Limb (tissue), 2 donors: ENCODE measurements at regions not wholly inside any gene's neighbourhood (a gene's known extent, or its start where the extent isn't known, plus 50 kb on each side); places are given as distances from the start of the nearest gene placed in this dataset.
"Not testable (repeated sequence)": the region's sequence is repeated elsewhere in the genome, so short reads cannot be mapped to it uniquely, and the experiment has no call there.

Experiments
- DNase-seq, 2 donors: peaks; one replicate each; pipeline ENCODE4 v3.0.0-alpha.2; 2016; ENCODE audit errors: extremely low spot score in 2 of 2

DNA sequence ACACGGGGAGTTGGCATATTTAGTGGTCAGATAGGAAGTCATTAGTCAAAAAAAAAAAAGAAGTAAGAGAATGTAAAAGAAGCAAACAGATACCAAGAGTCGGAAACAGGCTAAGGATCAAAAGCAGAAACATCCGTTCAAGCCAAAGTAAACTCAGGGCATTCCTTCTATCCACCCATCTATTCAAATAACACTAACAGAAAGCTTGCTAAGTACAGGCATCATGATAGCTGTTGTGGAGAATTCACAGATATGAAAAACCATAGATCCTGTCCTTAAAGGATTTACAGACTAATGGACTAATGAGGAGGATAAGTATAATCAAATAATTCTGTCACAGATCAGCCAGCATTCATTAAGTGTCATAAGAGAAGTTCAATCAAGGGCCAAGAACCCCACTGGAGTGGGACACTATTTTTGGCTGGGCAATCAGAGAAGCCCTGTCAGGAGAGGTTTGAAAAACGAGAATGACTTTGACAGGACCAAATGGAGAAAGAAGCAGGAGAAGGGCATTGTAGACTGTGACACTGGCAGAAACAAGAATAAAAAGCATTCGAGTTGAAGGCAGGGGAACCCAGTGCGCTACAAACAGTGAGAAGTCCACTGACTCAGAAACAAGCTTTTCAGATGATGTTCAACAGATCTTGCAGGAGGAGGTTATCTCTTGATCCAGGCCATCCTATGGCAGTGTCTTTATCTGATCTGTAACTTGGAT lies 154.2 kb upstream of the TSLP start:
- no peak for DNase-seq

DNA sequence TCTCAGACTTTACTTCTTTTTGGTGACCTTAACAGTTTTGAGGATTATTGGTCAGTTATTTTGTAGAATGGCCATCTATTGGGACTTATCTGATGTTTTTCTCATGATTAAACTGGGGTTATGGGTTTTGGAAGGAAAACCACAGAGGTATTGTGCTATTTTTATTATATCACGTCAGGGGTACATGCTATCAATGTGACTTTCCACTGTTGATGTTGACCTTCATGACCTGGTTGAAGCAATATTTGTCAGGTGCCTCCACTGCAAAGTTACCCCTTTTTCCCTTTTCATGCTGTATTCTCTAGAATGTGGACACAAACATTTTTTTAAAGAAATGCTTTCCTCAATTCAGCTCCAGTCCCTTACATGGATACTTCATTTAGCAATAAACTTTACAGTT lies 152.8 kb upstream of the TSLP start:
- DNase-seq: no peak

DNA sequence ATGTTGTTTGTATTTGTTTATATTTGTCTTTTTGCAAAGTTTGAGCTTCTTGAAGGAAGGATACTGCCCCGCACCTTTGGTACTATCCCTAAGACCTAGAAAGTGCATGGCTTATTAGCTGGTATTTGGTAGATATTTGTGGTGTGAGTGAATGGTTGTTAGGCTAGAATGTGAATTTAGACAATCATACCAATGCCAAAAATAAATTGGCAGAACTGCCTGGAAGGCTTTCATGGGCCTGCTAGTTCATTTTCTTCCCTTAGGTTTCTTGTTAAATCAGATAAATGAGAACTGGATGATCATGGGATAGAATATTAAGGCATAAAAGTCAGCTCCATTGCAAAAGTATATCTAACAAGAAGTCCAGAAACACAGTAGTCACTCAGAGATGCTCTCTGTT lies 147.5 kb upstream of the TSLP start:
- no peak for DNase-seq

DNA sequence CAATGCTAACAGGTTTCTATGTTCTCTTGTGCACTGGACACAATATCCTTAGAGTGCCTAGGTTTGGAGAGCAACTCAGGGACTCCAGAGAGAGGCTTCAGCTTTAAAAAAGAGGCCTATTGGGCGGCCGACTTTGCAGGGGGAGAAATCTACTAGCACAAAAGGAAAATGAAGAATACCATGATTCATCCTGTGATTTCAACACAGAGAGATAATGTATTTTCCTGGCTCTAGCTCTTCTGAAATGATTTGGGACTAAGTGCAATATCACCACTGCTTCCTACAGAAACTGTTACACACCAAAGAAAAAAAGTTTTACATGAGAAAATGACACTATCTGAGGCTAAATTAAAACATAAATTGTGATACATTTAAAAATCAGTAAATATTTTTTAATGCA lies 146.1 kb upstream of the TSLP start:
- DNase-seq: no peak

DNA sequence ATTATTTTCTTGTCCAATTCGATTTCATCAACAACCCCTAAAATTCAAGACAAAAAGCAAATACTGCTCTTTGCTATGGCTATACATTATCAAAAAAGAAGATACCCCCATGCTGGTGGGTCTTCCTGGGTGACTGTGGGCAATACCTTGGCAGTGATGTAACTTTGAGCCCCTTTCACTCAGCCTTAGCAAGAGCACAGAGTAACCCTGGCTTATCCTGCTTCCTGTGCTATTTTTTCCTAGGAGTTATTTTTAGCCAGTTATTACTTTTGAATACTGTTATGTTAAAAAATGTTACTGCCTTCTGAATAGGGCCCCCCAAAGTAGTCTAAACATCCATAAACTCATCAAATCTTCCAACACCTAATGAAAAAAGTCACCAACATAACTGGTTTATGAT lies 145.6 kb upstream of the TSLP start:
- no peak for DNase-seq

DNA sequence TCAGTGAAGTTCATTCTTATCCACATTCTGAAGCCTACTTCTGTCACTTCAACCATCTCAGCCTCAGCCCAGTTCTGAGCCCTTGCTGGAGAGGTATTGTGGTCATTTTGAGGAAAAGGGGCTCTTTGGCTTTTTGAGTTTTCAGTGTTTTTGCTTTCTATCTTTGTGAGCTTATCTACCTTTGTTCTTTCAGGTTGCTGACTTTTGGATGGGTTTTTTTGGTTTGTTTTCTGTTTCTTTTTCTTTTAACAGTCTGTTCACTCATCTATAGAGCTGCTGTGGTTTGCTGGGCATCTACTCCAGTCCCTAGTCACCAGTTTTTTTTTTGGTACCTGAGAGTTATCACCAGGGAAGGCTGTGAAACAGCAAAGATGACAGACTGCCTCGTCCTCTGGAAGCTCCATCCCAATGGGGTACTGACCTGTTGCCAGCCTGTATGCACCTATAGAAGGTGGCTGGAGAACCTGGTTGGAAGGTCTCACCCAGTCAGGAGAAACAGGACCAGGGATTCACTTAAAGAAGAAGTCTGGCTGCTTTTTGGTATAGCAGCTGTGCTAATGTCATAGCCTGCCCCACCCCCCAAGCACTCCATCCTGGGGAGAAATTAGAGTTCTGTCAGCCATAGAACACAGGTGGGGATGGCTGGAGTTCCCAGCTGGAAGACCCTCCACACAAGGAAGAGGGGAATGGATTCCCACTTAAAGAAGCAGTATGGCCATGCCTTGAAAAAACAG lies 138.6 kb upstream of the TSLP start:
- DNase-seq: no peak

DNA sequence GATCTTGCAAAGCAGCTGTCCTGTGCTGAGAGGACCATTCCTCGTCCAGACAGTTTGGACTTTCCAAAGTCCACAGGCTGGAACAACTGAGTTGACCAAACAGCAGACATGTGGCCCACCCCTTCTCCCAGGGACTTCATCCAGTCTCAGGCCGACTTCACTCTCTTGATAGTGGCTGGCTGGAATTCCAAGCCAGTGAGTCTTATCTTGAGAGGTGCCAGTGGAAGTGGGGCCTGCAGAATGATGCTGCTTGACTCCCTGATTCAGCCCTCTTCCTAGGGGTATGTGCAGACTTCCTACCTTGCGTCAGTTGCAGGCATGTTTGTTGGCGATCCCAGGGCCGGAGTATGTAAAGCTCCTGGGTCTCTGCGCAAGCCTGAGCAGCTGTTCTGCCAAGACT lies 131.4 kb upstream of the TSLP start:
- DNase-seq: no peak

DNA sequence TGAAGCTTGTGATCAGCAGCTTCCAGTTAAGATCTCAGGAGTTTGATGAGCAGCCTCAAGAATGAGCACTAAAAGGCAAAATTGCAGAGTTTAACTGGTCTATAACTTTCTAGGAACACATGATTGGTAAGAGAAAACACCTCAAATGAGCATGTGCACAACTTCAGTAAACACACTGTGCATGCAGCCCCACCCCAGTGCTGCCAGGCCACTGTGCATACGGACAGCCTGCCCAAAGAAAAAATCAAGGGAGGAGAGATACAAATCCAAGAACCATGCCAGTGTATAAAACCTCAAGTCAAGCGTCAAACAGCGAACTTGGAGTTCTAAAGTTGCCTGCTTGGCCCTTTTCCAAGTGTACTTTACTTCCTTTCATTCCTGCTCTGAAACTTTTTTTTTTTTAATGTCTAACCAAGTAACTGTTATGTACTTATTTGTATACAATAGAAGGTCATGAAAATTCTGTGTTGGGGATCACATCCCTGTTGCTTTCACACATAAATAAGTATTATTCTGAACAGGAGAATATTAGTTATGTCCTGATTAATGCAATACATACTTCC lies 125.6 kb upstream of the TSLP start:
- DNase-seq: no peak

DNA sequence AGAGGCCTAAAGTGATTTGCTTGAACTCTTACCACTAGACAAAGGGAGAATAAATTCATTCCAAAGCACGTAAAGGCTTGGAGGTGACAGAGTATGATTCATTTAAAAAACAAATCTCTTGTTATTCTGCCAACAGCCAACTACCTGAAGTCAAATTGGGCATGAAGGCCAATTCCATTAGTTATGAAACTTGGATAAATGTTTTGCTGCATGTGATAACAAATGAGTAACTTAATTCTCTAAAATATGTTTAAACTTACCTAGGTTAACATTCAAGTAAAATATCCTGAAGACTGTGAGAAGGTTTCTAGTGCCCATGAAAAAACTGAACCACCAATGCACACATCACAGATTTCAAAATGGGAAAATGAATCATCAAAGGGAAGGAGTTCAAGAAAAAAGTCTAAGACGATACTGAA lies 120.1 kb upstream of the TSLP start:
- DNase-seq: no peak

DNA sequence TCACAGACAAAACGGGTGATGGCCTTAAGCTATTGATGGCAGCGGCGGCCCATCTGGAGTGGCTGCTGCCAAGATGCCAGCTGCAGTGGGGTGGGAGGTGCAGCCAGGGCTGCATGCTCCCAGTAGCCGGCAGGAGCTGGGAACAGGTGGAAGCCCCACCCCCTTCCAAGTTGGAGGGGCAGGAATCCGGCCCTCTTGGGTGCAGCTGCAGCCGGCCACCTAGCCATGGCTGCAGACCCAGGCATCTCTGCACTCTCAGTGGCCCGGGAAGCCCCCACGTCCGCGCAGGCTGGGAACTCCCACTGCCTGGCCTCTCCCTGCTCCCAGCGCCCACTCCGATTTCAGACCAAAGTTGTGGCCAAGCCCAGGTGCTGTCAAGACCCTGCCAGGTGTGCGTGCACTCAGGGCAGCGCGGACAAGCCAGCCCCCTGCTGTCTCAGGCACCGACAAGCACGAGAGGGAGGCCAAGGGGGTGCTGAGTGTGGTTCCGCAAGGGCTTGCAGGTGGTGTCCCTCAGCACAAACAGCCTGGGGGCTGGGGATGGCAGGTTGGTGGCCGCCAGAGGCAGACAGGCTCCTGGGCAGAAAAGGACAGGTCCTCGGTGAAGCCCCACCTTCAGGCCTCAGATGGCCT lies 115.1 kb upstream of the TSLP start:
- DNase-seq: no peak

DNA sequence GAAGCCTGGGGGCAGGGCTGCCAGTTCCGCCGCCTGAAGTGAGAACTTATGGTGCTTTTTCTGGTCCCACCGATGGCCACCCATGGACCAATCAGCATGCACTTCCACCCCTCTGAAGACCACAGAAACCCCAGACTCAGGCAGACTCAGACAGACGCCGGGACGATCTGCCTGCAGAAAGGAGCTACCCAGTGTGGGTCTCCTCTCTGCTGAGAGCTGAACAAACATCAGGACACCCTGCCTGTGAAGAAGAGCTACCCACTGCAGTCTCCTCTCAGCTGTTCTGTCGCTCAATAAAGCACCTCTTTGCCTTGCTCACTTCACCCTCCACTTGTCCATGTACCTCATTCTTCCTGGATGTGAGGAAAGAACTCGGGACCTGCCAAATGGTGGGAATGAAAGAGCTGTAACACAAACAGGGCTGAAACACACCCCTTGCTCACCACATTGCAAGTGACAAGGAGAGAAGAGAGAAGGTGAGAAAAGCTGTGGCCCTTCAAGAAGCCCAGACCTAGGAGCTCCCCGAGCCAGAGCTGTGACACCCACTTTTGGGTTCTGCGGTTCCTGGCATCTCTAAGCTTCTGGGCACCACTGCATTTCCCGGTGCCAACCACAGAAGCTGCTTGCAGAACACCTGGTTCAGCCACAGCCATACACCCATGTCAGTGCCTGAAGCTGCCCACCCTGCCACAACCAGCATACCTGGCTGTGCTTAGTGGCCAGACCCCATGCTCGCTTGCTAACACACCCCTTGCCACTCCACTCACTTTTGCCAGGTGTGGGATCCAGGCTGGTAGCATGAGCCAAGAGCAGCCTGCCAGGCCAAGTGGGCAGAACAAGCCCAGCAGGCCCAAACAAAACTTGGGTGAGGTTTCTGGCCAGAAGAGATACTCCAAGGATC lies 114.3 kb upstream of the TSLP start:
- DNase-seq: no peak

DNA sequence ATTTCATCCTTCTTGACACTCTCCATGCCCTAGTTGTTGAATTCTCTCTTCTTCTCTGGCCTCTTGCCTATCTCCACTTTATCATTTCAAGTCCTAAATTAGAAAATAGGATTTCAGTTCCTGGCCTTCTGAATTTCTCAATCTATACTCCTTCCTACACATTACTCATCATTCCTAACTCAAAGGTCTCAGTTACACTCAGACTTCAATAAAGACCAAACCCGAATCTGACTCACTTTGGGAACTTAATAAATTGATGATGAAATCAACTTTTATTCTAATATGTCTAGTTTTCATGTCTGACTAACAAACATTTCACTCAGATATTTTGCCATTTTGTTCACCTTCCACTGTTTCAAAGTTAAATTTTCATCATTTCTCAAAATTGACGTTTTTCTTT lies 113.6 kb upstream of the TSLP start:
- DNase-seq: no peak

DNA sequence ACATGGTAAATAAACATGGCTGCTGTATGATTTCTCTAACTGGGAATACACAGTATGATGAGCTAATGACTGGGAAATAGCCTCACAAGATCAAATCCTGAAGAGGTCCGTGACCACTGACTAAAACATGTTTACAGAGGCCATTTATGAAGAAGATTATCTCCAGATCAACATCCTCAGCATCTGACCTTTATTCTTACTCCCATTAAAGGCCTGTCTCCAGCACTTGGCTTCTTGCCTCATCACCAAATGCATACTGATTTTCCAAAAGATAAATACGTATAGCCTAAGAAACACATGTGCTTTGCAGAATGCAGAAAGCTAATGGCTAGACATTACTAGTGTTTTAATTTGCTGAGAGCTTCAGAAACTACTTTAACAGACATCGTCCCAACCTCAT lies 108.0 kb upstream of the TSLP start:
- no peak for DNase-seq

DNA sequence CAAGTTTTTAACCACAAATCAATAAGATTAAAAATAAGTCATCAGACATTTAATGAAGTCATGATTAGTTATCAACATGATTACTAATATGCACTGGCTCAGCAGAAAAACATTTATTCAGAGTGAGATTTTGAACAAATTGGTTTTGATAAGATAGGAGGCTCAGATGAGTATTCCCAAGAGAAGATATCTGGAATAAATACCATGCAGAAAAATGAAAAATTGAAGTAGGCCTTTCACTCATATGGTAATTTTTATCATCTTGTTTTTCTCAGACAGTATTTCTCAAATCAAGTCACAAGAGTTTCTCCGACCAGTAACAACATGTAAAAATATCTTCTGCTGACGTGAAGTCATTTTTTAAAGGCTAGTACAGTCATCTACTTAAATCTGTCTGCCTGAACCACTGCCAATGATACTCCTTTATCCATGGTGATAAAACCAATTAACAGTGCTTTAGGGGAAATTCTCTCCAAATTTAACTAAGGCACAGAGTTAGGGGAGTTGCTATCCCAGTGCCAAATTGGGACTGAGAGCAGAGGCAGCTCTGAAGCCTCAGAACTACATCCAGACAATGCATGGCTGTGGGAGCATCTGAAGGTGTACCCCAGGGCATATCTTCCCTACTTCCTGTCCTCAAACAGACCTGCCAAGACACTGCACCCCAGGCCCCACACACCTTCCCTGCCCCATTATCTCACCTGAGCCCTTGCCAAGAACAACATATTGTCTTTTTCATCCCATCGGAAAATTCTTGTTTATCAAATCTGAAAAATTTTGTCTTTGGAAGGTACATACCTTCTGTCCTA lies 105.5 kb upstream of the TSLP start:
- DNase-seq: no peak

DNA sequence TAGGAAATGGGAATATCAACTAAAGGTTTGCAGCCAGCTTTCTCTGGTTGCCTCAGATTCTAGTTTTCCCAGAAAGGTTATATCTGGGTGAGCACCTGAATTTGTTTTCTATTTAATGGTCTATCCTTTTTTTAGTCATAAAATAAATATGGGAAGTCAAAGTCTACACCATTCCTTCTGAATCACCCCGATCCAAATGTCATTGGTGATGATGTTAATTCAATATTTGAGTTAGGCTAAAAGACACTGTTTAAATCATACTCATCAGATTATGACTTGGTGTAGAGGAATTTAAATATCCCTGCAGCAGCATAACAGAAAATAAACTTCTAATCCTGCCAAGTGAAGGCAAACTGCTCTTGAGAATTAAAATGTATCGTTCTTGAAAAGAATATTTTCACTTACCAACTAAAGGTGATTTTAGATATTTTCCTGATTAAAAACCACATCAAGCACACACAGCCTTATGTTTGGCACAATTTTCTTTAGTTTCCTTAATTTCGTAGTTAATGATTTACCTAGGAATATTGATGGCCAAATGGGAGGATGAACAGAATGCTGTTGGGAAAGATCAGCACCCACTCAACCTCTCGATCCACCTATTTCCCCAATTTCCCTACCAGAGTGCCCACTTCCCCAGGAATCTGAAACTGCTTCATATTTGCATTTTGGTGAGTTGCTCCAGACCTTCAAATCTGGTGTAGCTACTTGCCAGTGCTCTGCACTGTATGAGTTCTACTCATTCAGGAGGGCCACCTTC lies 103.1 kb upstream of the TSLP start:
- no peak for DNase-seq

DNA sequence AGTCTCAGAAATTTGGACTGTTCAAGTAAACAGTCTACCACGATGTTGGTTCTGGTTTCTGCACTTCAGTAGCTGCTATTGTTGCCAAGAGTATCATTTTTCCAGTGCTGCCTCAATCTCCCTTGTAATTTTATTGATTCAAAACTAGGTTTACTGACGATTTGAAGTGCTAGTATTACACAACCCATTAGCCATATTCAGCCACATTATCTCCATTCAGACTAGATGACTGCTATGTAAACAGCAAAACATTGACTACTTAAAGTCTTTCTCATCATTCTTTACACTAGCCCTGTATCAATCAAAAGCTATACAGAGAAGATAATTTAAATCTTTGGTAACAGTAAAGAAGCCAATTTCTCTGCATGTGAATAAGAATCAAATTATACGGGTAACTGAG lies 102.0 kb upstream of the TSLP start:
- no peak for DNase-seq

DNA sequence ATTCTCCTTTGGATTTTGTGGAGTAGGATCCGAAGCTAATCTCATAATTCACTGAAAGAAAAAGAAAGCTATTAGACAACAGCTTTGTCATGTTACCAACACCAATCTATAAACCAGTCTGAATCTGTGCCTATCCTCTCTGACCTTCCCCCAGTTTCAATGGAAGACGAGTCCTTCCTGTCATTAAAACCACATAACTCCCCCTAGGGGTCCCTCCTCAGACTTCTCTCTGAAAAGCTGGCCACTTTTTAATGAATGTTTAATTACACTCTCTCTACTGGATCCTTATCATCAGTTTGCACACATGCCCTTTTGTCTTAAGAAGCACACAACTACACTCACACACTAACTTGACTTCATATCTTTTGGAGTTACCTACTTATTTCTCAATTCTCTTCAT lies 98.0 kb upstream of the TSLP start:
- no peak for DNase-seq

DNA sequence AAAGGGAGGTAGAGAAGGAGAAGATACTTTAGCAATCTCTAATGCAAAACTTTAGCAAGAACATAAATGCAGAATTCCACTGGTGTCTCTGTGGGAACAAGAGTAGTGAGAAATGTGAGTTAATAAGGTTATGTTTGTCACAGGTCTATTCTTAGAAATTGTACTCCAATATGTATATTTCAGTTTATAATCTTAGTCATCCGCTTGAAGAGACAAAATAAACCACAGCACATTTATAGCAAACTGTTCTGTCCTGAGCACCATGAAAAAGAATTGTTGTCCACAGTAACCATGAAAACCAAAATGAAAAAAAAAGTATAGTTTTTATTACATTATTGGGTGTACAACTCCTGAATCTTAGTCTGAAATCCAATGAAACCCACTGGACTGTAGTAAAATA lies 93.6 kb upstream of the TSLP start:
- no peak for DNase-seq

DNA sequence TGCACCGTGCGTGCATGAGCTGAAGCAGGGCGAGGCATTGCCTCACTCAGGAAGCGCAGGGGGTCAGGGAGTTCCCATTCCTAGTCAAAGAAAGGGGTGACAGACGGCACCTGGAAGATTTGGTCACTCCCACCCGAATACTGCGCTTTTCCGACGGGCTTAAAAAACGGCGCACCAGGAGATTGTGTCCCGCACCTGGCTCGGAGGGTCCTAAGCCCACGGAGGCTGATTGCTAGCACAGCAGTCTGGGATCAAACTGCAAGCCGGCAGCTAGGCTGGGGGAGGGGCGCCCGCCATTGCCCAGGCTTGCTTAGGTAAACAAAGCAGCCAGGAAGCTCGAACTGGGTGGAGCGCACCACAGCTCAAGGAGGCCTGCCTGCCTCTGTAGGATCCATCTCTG lies 85.6 kb upstream of the TSLP start:
- not testable (repeated sequence) for DNase-seq

DNA sequence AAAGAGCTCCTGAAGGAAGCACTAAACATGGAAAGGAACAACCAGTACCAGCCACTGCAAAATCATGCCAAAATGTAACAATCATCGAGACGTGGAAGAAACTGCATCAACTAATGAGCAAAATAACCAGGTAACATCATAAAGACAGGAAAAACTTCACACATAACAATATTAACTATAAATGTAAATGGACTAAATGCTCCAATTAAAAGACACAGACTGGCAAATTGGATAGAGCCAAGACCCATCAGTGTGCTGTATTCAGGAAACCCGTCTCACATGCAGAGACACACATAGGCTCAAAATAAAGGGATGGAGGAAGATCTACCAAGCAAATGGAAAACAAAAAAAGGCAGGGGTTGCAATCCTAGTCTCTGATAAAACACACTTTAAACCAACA lies 83.9 kb upstream of the TSLP start:
- DNase-seq: not testable (repeated sequence)
